GM18508 (cell line): ENCODE measurements at regions not wholly inside any gene's neighbourhood (a gene's known extent, or its start where the extent isn't known, plus 50 kb on each side); places are given as distances from the start of the nearest gene placed in this dataset.
"Not testable (repeated sequence)": the region's sequence is repeated elsewhere in the genome, so short reads cannot be mapped to it uniquely, and the experiment has no call there.

ENCODE experiments used
- ATAC-seq: cut with Tn5 transposase; IDR thresholded peaks from one replicate; pipeline ENCODE4 v1.9.1; 2021; ENCODE audit warnings: moderate number of reproducible peaks; ENCODE audit not compliant: insufficient read depth, unreplicated experiment

DNA sequence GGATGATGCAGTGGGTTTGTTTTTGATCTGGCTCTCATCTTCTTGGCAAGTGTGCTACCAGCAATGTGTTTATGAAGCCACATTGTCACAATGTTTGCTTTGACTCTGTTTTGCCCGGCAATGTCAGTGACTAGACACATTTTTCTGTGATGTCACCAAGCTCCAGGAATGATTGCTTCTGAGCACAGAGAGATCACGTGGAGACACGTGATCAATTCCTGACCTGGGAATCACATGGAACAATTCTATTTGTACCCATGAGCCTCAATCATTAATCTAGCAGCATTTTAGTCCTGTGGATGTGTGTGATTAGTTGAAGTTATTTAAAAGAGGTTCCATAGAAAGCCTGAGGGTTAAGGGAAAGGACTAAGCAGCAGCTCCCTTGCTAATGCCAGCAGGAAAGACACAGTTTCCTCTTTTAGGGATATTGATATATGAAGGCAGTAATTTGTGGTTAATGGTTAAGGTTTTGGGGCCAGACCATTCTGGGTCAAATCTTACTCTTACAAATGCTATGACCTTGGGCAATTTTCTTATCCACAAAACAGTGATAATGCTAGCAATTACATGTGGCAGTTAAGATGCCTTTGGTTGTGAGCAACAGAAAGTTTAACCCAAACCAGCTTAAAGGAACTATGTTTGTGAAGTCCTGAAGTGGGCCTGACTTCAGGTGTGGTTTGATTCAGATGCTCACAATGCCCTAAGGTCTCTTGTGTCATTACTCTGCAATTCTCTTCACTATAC, 59.0 kb downstream of the FASLG start:
- no peak for ATAC-seq

GRCh38 chr1:172719066-172719627, 60.2 kb downstream of the FASLG start:
- ATAC-seq: no peak

- no peak for ATAC-seq
Measured at GRCh38 chr1:172719694-172720138, 60.8 kb downstream of the FASLG start.

- ATAC-seq: no peak
Measured at GRCh38 chr1:172720339-172720738, 61.4 kb downstream of the FASLG start.

DNA sequence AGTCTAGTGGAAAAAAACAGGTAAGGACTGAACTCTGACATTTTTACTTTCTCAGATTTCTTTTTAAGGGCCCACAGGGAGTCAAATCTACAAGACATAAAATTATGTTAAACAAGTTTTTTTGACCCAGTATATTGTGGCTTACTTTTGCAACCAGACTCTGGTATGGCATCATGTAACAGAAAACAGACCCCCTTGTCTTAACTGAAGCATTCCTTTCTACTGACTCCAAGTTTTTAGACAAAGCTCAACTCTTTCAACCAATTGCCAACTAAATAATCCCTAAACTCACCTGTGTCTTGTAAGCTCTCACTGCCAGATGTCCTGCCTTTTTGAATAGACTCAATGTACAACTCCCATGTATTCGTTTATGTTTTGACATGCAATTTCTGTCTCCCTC, 64.3 kb downstream of the FASLG start:
- no peak for ATAC-seq

DNA sequence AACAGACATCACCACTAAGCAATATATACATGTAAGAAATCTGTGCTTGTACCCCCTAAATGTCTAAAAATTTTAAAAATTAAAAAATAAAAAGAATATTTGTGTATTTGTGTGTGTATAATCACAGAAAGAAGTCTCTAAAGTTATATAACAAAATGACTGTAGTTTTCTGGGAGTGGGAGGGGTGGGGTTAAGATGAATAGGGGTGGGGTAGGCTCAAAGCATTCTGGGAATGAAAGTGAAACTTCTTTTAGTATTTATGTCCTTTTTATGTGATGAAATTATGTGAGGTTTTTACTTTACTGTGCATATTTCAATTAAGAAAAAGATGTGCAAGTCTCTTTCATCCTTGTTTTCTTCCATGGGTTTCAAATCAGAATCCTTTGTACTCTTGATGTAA, 65.3 kb downstream of the FASLG start:
- no peak for ATAC-seq

GRCh38 chr1:172724765-172725613, 66.1 kb downstream of the FASLG start:
- ATAC-seq: peak; percentile 72

DNA sequence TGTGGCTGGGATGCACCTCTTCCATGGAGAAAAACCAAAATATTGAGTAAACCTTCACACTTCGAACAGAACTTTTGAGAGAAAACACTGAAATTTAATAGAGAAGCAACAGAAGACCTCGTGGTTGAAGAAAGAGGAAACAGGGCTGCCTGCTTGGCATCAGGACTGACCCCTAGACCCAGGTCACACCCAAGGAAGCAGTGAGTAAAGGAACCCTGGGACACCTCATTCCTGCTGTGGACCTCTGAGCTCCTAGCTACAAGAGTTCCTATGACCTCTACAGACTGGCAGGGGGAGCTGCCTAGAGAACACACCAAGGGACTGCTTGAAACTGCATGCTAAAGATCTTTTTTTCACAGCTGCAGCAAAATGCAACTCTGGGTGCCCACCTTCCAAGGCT, 67.8 kb downstream of the FASLG start:
- no peak for ATAC-seq

GRCh38 chr1:172727275-172727857, 68.5 kb downstream of the FASLG start:
- ATAC-seq: no peak

DNA sequence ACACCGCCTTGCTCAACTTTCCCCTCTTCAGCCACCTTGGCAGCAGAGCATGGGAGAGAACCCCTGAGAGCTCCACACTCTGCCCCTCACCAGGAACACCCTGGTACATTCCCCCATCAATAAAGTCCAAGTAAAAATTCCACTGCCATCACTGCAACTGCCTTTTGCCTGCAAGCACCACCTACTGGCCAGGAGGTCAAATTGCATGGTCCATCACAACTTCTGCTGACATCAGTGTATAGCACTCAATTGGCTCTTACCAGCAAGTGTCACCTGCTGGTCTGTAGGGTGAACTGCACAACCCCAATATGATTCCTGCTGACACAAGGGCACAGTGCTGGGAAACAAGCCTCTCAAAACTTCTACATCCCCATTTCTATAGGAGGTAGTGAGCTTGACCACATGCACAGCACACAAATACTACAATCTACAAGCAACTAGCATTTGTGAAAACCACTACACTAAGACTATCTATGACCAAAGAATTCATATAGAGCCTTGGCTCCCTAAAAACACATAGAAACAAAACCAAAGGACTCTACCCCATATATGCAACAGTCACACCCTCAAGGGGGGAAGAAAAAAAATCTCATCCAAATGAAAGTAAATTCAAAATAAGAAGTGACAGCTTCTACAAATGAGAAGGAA, 69.2 kb downstream of the FASLG start:
- ATAC-seq: no peak

GRCh38 chr1:172728705-172729104, 69.8 kb downstream of the FASLG start:
- not testable (repeated sequence) for ATAC-seq

DNA sequence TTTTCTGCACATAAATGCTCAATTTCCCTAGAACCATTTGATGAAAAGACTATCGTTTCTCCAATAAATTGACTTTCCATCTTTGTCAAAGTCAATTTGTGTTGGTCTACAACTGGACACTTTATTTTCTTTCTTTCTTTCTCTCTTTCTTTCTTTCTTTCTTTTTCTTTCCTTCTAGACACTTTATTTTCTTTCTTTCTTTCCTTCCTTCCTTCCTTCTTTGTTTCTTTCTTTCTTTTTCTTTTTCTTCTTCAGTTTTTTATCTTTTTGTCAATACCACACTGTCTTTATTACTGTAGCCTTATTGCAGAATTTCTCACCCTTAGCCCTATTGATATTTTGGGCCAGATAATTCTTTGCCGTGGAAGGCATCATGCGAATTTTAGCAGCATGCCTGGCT, 73.5 kb downstream of the FASLG start:
- no peak for ATAC-seq

DNA sequence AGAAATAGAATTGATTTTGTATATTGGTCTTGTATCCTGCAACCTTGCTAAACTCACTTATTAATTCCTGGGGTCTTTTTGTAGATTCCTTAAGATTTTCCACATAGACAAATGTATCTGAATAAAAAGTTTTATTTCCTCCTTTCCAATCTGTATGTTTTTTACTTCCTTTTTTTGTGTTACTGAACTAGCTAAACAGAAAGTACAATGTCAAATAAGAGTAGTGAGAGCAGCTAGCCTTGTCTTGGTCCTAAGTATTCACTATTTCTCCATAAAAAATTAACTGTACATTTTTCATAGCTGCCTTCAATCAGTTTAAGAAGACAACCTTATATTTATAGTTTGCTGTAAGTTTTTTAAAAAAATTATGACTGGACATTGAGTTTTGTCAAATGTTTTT, 74.9 kb downstream of the FASLG start:
- ATAC-seq: no peak

DNA sequence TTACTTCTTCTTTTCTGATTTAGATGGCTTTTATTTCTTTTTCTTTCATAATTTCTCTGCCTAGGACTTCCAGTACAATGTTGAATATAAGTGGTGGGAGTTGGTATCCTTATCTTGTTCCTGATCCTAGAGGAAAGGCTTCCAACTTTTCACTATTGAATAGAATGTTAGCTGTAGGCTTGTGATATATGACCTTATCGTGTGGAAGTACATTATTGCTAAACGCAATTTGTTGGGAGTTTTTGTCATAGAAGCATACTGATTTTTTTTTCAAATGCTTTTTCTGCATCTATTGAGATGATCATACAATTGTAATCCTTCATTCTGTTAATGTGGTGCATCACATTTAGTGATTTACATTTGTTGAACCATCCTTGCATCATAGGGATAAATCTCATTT, 79.5 kb downstream of the FASLG start:
- no peak for ATAC-seq

- ATAC-seq: no peak
Measured at GRCh38 chr1:172742599-172743500, 83.9 kb downstream of the FASLG start.

- peak; percentile 45 for ATAC-seq
Measured at GRCh38 chr1:172745014-172745413, 86.1 kb downstream of the FASLG start.

GRCh38 chr1:172746091-172746949, 87.4 kb downstream of the FASLG start:
- peak; percentile 82 for ATAC-seq

- ATAC-seq: no peak
Measured at GRCh38 chr1:172748201-172748600, 89.3 kb downstream of the FASLG start.
